GM20000 (cell line): ENCODE measurements at regions not wholly inside any gene's neighbourhood (a gene's known extent, or its start where the extent isn't known, plus 50 kb on each side); places are given as distances from the start of the nearest gene placed in this dataset.
"Not testable (repeated sequence)": the region's sequence is repeated elsewhere in the genome, so short reads cannot be mapped to it uniquely, and the experiment has no call there.

Experiments used
- DNase-seq: peaks from one replicate; pipeline ENCODE4 v3.0.0; 2012; ENCODE audit warnings: low spot score
- TF ChIP-seq, protein P1 (sequence below): IDR thresholded peaks from 2 replicates; pipeline ENCODE4 v1.5.1; 2012; ENCODE audit warnings: mild to moderate bottlenecking, control low read depth; ENCODE audit errors: extremely low read depth, missing control alignments

DNA sequence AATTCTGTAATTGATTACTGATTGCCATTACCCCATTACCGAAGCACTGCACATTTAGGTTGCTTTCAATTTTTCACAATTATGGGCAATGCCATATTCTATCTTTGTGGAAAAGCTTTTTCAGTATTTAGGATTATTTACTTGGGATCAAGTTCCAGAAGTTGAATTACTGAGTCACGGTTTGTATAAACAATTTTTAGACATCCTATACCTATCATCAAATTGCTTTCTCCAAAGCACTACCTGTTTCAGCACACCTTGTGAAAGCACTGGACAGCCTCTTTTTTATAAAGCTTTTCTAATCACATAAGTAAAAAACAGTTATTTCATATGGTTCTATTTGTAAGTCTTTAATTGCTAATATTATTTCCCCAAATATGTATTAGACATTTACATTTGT, 221.5 kb upstream of the CAND1 start:
- no peak for DNase-seq
- TF ChIP-seq, protein P1, sequence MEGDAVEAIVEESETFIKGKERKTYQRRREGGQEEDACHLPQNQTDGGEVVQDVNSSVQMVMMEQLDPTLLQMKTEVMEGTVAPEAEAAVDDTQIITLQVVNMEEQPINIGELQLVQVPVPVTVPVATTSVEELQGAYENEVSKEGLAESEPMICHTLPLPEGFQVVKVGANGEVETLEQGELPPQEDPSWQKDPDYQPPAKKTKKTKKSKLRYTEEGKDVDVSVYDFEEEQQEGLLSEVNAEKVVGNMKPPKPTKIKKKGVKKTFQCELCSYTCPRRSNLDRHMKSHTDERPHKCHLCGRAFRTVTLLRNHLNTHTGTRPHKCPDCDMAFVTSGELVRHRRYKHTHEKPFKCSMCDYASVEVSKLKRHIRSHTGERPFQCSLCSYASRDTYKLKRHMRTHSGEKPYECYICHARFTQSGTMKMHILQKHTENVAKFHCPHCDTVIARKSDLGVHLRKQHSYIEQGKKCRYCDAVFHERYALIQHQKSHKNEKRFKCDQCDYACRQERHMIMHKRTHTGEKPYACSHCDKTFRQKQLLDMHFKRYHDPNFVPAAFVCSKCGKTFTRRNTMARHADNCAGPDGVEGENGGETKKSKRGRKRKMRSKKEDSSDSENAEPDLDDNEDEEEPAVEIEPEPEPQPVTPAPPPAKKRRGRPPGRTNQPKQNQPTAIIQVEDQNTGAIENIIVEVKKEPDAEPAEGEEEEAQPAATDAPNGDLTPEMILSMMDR = no peak

DNA sequence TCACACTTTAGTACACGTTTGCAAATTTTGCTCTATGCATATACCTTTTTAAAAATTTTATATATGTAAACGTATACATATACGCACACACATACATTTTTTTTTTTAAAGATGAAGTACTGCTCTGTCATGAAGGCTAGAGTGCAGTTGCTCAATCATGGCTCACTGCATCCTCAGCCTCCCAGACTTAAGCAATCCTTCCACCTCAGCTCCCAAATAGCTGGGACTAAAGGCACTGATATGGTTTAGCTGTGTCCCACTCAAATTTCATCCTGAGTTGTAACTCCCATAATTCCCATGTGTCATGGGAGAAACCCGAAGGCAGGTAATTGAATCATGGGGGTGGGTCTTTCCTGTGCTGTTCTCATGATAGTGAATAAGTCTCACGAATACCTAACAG, 220.8 kb upstream of the CAND1 start:
- TF ChIP-seq, protein P1 = no peak
- no peak for DNase-seq

DNA sequence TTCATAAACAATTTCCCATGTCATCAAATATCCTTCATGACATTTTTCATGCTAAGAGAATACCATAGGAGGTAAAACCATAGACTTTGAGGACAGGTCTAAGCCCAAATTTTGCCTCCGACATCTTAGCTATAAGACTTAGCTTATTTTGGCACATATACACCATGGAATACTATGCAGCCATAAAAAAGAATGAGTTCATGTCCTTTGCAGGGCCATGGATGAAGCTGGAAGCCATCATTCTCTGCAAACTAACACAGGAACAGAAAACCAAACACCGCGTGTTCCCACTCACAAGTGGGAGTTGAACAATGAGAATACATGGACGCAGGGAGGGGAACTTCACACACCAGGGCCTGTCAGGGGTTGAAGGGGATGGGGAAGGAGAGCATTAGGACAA, 220.0 kb upstream of the CAND1 start:
- not testable (repeated sequence) for DNase-seq

DNA sequence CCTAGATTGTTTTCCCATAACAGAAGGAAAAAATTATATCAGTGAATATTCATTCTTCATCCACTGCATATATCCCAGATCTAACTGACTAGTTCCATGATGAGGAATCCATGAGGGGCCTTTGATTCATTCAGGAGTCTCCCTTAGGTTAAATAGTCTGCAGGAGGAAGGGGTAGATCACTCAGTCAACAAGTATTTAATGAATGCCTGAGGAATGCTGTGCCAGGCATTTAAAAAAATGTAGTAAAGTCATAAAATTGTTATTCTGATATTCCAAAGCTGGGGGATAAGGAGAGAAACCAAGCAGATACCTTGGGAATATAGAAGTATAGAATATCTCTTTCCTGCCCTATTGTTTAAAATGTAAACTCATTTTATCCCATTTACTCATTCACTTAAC, 216.2 kb upstream of the CAND1 start:
- no peak for DNase-seq

DNA sequence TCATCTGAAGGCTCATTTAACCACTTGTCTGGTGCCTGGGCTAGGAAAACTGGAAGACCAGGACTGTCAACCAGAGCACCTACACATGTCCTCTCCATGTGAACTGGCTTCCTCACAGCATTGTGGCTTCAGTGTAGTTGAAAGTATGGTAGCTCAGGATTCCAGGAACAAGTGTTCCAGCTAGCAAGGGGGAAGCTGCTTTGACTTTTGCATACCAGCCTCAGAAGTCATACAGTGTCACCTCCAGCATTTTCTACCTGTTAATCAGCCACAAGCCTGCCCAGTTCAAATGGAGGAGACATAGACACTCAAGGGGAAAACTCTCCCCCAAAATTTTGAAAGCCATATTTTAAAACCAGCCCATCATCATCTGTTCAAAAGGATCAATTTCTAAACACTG, 212.8 kb upstream of the CAND1 start:
- DNase-seq = no peak
- TF ChIP-seq, protein P1 = no peak

More for the DNA sequence above, 216.2 kb upstream of the CAND1 start:
- TF ChIP-seq, protein P1 = no peak

GRCh38 chr12:67057072-67057471, 212.1 kb upstream of the CAND1 start:
- TF ChIP-seq, protein P1 = no peak
- no peak for DNase-seq

GRCh38 chr12:67062193-67062592, 207.0 kb upstream of the CAND1 start:
- DNase-seq = no peak
- TF ChIP-seq, protein P1 = no peak

GRCh38 chr12:67067453-67068203, 201.5 kb upstream of the CAND1 start:
- DNase-seq = no peak
- TF ChIP-seq, protein P1 = no peak
